NCI-H2029 treated with DMSO at 0.1 percent for 48 hours (cell line): ENCODE measurements at regions not wholly inside any gene's neighbourhood (a gene's known extent, or its start where the extent isn't known, plus 50 kb on each side); places are given as distances from the start of the nearest gene placed in this dataset.

Source experiments
- DNase-seq: peaks from one replicate; lab custom pipeline; 2025; lab: John Stamatoyannopoulos, UW

DNA sequence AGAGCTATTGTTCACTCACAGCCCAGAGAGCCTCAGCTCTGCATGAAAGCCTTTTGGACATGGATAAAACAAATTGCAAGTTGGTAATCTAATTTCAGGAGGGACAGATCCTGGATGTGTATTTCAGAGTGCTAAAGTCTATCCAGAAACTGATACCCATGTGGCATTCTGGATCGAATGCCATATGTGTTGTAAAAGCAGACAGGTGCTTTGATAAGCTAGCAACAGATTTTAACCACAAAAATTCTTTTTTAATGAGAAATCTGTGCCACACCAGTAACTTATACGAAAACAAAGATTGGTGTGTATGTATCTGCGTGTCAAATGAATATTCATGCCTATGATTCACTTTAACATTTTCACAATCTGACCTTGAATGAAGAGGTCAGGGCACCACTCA is 936.6 kb upstream of the MAP3K7 start:
- DNase-seq, result no peak

DNA sequence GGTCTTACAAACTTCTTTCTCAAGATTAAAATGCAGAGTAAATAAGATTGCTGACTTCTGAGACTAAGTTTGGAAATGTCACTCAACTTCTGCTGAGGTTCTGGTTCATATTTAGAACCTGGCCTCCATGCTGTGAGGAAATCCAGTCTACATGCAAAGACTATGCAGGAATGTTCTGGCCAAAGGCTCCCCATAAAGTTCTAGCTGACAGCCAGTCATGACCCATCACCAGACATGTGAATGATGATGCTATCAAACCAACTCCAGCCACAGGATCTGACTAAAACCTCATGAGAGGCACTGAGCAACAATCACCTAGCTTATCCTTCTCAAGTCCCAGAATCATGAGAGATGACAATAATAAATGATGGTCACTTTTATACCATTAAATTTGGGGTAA is 935.1 kb upstream of the MAP3K7 start:
- no peak for DNase-seq

DNA sequence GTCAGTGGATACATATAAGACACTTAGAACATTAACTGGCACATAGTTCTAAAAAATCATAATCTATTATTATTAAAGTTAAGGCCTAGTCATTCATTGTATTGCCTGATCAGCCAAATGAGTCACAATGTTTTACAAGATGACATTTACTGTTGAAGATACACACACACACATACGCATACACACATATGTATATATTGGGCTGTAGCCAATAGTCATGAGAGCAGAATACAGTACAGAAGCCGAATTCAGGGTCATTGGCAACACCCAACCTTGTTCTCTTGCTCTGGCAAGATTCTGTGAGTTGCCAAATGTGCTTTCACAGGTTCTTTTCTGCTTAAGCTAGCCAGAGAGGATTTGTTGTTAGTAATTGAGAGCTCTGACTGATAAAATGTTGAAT is 922.8 kb upstream of the MAP3K7 start:
- no peak for DNase-seq

DNA sequence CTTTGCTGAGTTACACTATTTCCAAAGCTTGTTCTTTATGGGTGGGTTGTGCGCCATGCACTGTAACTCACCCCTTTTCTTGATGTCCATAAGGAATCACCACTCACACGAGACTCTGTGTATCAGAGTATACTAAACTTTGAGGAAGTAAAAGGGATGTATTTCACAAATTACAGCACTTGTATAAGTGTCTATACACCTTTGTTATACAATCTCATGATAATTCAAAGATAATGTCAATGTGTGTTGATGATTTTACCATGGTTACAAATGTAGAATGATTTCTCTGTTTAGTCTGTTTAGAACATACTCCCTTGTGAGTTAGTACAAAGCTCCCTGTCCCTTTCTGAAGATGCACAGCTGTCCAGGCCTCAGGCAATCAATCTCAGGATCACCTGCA is 922.2 kb upstream of the MAP3K7 start:
- DNase-seq, result no peak

DNA sequence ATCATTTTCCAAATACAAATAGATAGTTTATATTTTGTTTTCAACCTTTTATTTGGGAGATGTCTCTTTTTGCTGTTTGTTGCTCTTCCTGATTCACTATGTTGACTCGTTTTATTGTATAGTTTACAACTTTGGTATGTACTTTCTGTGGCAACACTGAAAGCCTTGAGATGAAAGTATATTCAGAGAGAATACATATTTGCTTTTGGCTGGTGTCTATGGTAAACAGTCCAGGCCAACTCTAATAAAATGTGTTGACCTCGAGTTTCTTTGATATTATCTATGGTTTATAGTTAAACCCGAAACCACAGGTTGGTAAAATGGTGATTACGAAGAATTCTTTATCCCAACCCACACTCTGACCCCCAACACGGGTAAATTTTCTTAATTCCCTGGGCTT is 919.6 kb upstream of the MAP3K7 start:
- no peak for DNase-seq

DNA sequence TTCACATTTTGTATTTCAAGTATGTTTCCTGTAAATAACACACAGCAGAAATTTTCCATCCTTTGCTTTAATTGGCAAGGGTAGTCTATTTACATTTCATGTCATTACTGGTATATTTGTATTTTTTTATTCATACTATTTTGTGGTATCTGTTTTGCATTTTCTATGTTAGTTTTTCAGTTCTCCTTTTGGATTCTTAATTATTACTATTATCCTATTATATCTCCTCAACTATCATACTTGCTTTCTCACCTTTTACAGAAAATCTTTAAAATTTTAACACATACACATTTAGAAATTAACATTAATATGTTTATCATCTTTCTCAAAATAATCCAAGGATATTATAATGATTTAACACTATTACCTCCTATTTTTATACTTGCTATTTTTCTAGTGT is 918.3 kb upstream of the MAP3K7 start:
- DNase-seq, result no peak

DNA sequence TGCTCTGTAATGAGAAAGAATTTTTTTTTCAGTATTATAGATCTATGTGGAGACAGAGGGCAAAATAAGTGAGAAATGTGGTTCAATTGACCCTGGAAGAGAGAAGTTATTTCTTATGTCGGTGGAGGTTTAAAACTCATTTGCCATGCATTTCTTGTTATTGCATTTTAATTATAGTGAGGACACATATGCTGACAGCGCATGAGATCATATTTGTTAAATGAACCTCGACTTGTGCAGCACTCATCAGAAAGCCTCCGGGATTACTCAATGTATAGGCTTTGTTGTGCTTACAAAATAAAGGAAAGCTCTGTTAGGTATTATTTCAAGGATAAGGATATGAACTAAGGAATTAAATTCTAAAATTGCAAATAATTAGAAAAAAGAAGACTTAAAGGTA is 915.1 kb upstream of the MAP3K7 start:
- DNase-seq, result no peak

DNA sequence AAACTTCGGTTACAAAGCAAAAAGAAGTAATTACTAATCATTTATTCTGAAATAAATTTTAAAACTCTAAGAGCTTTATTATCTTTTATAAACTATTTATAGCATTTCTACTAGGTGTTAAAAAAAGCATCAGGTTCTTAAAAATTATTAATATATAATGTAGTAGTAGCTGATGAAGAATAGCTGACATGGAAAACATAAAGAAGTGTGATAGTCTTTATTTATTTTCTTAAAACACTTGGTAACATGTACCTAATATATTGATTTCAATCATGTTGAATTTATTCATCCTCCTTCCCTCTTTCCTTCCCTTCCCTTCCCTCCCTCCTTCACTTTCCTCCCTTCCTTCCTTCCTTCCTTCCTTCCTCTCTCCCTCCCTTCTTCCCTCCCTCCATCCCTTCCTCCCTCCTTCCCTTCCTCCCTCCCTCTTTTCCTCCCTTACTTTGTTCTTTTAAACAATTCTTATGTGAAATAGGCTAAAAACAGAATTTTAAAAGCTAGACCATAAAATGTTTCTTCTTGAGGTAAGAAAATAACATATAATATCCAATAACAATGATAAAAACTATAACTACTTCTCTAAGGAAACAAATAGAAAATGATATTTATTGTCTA is 913.9 kb upstream of the MAP3K7 start:
- no peak for DNase-seq

DNA sequence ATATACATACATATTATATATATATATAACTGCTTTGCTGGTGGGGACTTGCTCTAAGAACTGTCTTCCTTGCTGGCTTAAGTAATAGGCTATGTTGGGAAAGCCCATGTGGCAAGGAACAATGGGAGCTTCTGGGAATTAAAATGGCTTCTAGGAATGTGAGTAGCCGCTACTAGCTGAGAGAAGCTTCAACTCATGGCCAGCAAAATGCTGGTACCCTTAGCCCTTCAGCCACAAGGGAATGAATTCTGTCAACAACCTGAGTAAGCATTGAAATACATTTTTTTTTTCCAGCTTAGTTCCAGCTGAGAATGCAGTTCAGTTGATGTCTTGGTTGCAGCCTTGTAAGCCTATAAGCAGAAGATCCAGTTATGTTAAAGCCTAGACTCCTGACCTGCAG is 911.7 kb upstream of the MAP3K7 start:
- no peak for DNase-seq

DNA sequence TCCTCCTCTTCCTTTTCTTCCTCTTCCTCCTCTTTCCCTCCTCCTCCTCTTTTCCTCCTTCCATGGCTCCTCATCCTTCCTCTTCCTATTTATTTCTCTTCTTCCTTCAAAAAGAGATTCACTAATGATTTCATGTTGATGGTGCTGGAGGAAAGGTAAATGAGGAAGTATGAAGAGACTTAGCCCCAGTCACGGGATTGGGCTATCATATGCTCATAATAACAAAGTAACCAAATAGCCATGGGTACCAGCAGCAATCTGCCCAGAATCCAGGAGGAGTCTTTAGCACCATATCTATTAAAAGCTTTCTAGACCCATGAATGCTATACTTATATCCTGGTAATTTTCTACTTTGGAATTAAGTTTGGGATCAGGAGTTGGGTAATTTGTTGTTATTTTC is 910.9 kb upstream of the MAP3K7 start:
- no peak for DNase-seq

DNA sequence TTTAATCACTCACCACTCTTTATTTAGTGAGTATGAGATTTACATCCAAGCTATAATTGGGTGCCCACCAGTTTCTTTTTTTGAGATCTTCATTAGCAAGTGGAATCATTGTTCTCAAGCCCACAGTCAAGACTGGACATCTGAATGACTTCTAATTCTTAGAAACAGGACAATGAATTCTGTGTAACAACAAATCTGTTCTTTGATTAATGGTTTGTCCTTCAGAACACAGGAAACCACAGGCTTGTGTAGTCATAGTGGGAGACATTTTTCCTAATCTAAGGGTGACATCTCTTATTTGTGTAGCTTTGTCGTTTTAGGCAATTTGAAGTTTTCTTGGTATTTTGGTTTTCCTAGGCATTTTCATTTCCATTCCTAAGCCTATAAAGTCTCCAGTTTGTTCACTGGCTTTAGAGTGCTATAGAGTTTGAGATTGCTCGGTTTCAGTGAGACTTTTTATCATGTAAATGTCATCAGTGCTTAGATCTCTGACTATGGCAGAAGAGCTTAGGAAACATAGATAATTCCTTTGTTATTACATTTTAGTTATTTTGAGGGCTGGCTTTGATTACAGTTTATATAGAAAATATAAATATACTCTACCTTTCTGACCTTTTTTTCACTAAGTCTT is 903.9 kb upstream of the MAP3K7 start:
- DNase-seq, result no peak

DNA sequence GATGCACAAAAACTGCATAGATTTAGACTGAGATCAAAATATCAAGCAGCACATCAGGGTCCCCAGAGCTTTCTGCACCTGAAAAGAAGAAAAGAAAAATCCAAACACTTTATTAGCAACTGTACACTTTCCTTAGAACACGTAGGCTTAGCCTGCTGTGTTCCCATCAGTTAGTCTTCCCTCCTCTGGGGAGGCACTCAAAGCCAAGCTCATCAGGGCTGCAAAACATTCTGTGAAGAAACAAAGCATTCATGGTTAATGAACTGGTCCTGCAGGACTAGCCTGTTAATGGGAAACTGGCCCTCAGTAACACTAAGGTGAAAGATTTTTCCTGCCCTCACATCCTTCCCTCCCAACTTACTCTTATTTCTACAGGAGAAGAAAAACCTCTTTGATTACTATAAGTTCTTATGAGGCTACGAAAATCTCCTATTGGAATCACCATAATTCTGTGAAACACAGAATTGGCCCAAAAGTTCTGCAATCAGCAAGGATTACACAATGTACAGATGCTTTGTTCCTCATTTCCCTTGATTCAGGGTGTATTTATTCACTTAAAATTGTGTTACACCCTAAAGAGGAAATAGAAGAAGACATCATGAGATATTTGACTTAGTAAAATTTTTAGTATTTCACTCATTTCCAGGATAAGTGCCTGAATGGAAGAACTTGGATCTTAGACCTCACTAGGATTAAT is 901.0 kb upstream of the MAP3K7 start:
- DNase-seq, result no peak

DNA sequence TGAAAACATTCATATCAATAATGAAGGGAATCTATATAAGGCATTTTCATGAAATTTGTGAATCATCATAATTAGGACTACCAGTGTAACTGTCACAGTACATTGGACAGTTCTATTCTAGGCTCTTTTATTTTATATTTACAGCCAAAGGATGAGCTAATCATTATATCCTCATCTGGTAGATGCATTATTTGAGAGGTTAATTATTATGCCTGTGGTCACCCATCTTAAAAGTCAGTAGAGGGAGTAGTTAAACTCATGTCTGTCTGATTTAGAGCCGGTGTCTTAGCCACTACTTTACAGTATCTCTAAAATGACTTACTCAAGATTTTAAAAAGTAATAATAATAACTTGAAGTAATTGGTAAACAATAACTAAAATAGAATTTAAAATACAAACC is 899.3 kb upstream of the MAP3K7 start:
- no peak for DNase-seq

DNA sequence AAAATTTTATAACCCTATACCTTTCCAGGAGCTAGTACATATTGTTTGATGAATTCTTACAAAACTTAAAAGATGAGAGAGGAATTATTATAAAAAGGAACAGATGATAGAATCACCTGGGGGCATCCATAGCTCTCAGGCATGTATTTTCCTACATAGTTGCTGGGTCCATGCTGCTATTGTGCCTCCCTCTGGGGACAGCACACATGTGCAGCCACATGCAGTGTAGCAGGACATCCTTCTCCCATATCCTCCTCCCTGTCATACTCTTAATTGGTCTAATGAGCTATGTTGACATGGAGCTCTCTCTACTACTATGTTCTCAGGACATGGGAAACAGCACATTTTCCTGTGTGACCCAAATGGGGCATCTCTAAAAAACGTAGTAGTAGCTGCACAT is 898.2 kb upstream of the MAP3K7 start:
- DNase-seq, result no peak

DNA sequence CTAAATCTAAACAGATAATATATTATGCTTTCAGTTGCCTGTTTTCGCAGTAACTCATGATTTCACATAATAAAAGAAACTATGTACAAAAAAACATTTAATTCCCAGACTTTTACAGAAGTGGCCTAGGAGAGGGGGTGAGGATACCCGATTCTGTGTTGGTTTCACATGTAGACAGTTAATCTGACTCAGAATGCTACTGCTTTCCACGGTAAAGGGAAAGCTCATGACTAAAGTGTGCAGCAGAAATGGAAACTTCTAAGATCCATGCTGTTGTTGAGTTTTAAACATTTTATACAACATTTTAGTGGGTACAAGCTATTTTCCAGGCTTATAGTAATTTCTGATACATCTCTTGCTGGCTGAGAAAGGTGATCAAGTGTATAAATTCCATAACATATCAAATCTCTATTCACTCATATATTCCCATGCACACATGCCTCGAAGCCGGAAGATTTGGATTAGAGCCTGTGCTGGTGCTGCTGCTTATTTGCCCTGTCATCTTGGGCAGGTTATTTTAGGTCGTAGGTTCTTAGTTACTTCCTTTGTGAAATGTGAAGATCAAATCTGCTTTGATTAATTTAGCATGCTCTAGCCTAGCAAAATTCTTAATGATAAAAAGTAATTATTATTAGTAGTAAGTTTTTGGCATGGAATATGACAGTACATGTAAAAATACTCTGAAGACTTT is 896.7 kb upstream of the MAP3K7 start:
- no peak for DNase-seq

DNA sequence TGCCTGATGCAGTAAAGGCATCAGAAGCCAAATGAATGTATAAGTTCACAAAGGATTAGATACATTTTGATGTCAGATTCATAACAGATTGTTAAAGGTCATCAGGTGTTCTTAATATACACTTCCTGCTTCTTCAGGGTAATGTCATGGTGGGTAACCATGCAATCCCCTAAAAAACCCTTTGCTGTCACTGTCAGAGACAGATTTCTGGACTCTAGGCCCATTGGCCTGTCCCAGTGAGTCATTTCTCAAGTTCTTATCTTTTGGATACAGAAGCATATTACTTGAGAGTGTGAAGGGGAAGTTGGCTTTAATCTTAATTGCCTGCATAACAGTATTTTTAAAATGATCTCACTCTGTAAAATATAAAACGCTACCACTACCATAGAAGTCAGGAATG is 895.6 kb upstream of the MAP3K7 start:
- DNase-seq, result no peak

DNA sequence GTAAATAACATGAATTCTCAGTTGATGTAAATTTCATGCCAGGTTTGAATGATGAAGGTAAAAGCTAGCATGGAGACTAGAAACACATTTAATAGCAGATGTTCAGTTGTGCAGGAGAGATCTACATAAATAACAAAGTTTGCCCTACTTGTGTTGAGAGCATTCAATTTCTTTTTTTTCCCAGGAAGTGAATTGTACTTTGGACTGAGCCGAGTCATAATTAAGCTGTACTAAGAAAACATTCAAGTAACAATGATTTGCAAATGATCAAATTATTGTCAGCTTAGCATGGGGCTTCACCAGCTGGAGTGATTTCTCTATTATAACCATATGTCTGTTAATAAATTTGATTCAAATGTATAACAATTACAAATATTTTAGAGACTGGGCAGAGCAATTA is 893.5 kb upstream of the MAP3K7 start:
- no peak for DNase-seq

DNA sequence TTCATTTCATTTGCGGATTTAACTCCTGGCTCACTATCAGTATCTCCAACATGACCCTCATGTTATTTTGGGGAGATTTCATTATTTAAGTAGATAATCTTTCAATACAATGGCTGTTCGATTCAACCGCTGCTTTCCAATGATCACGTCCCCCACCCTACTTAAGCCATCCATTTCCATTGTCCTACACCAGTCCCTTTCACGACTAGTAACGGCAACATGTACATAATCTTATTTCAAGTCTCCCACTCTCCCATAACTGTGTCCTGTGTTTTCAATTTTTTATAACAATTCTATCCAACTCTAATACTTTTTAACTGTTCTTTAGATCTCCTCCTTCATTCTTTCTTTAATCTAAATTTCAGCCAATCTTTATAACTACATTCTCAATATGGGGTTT is 890.8 kb upstream of the MAP3K7 start:
- DNase-seq, result no peak

DNA sequence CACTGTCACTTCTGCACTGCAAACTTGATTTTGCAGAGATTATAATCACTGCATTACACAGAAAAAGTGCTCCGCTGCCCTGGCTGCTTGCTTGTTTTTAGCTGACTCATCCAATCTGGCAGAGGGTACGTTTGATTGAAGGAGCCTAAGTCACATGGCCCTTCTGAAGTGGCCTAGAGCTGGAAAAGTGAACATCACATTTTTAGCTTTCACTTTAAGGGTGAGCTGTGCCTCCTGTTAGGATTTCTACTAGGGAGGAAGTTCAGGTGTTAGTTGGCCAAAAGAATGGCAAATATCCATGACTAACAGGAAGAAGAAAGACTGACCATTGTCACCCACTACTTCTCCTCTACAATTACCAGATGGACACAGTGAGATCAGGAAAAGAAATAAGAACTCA is 889.1 kb upstream of the MAP3K7 start:
- DNase-seq, result peak; percentile 10

DNA sequence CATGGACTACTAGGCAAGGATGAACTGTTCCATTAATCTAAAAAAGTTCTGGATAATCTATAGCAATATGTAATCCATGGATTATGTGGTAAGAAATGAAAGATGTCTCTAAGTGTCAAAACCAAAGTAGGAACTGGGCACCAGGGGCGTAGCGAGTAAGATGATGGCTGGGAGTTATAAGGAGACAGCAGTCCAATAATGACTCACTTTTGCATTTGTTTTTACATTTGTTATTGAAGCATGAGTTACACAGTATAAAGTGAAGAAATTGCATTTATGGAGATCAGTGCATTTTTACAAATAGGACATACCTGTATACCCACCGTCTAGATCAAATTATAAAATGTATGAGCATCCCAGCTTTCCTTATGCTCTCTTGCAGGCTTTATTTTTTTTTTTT is 878.5 kb upstream of the MAP3K7 start:
- no peak for DNase-seq

DNA sequence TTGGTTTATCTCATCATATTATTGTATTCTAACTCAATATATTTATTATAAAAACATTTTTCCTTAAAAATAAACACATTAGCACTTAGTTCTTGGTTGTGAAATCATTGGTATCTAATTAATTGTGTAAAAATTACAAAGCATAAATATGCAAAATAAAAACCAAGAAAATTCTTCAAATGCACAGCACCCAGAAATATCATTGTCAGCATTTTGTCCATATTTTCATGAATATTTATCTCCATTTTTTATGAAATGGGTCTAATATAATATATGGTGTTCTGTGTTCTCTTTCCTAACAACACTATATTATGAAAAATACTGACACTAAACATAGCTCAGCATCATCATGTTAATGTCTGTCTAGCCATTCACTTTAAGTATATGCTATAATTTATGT is 877.8 kb upstream of the MAP3K7 start:
- no peak for DNase-seq

DNA sequence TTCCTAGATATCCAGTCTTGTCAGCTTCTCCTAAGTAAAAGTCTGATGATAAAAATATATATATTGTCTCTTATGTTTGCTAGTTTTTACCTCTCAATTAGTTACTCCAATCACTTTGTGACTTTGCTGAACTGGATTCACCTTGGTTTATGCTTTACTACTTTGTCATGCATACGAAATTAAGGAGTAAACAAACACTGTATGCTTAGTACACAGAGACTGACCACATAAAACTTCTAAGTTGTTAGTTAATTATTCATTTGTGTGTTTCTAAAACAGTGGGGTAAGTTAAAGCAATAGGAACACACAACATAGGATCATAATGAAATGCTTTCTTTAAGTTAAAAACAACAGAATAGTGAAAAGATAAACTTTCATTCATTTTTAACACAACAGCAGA is 877.3 kb upstream of the MAP3K7 start:
- no peak for DNase-seq

DNA sequence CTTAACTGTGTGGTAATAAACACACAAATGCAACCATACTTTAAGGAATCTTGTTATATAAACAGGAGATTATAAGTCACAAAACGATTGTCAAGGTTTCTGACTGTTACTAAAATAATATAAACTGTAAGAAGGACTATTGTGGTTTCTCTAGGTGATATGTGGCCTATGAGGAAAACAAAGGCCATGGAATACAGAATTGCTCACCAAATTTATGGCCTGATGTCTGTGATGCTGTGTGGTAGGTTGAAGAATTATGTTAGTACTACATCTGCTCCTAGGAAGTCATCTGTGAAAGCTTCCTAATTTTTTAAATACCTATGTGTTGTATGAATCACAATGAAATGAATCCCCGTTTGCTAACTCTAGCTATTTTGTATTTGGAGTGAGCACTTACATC is 875.4 kb upstream of the MAP3K7 start:
- no peak for DNase-seq
